SU-DHL-6 (cell line): ENCODE measurements at regions not wholly inside any gene's neighbourhood (a gene's known extent, or its start where the extent isn't known, plus 50 kb on each side); places are given as distances from the start of the nearest gene placed in this dataset.

Experiments used
- H2AFZ ChIP-seq: fragments of 200-600 bp; sonication (generic); 2 replicates; pipeline ENCODE4 v1.6.1; 2014; ENCODE audit warnings: low read depth, mild to moderate bottlenecking, moderate library complexity, mixed read lengths, antibody characterized with exemption, low read length; ENCODE audit not compliant: severe bottlenecking
- H3F3A ChIP-seq: fragments of 200-600 bp; shearing (Covaris generic); 2 replicates; pipeline ENCODE4 v1.6.0; 2016; ENCODE audit warnings: antibody characterized with exemption, mild to moderate bottlenecking; ENCODE audit not compliant: insufficient read depth
- H3K27ac ChIP-seq: fragments of 200-600 bp; sonication (generic); 2 replicates; pipeline ENCODE4 v1.5.1; 2016; ENCODE audit warnings: low read depth, mild to moderate bottlenecking, low read length, moderate library complexity, mixed read lengths
- H3K27me3 ChIP-seq: fragments of 200-600 bp; sonication (generic), shearing (Covaris generic); 2 replicates; pipeline ENCODE4 v1.6.0; 2014; ENCODE audit warnings: mild to moderate bottlenecking, low read length
- H3K36me3 ChIP-seq: fragments of 200-600 bp; sonication (generic); 2 replicates; pipeline ENCODE4 v1.6.1; 2014; ENCODE audit warnings: mild to moderate bottlenecking, low read length, mixed read lengths
- H3K4me2 ChIP-seq: fragments of 300-600, 200-600 bp; shearing (Covaris generic), sonication (generic); 2 replicates; pipeline ENCODE4 v1.6.0; 2014; ENCODE audit warnings: low read length, low read depth, mild to moderate bottlenecking; ENCODE audit not compliant: poor library complexity, severe bottlenecking
- H3K4me3 ChIP-seq: fragments of 200-600 bp; sonication (generic); 2 replicates; pipeline ENCODE4 v1.5.1; 2014; ENCODE audit warnings: antibody characterized with exemption, low read length, mild to moderate bottlenecking, mixed read lengths; ENCODE audit not compliant: insufficient read depth, poor library complexity, severe bottlenecking
- H3K79me2 ChIP-seq: fragments of 200-600 bp; sonication (generic); 2 replicates; pipeline ENCODE4 v1.6.1; 2014; ENCODE audit warnings: mild to moderate bottlenecking, low read length, moderate library complexity; ENCODE audit not compliant: insufficient read depth
- H3K9ac ChIP-seq: fragments of 200-600 bp; sonication (generic); 2 replicates; pipeline ENCODE4 v1.7.0; 2014; ENCODE audit warnings: mild to moderate bottlenecking, low read length
- H3K9me2 ChIP-seq: fragments of 200-600 bp; sonication (generic); replicated peaks from 2 replicates; pipeline ENCODE4 v1.6.1; 2014; ENCODE audit warnings: low read length; ENCODE audit not compliant: insufficient read depth
- H3K9me3 ChIP-seq: fragments of 200-600 bp; sonication (generic); 2 replicates; pipeline ENCODE4 v1.6.1; 2014; ENCODE audit warnings: low read length, mixed read lengths; ENCODE audit not compliant: insufficient read depth
- H4K20me1 ChIP-seq: fragments of 200-600 bp; sonication (generic); 2 replicates; pipeline ENCODE4 v1.6.1; 2014; ENCODE audit warnings: low read depth, mild to moderate bottlenecking, antibody characterized with exemption, low read length, moderate library complexity, mixed read lengths
- CTCF ChIP-seq: fragments of 200-600 bp; sonication (generic); IDR thresholded peaks from one replicate; pipeline ENCODE4 v1.5.1; 2017; ENCODE audit warnings: antibody characterized with exemption, mild to moderate bottlenecking, low read length, moderate library complexity; ENCODE audit not compliant: insufficient read depth, poor library complexity, severe bottlenecking
- EZH2phosphoT487 ChIP-seq: fragments of 200-600 bp; sonication (generic), shearing (Covaris generic); conservative IDR thresholded peaks from 2 replicates; pipeline ENCODE4 v1.6.1; 2018; ENCODE audit warnings: mild to moderate bottlenecking, antibody characterized with exemption, low read length, moderate library complexity, mixed read lengths

DNA sequence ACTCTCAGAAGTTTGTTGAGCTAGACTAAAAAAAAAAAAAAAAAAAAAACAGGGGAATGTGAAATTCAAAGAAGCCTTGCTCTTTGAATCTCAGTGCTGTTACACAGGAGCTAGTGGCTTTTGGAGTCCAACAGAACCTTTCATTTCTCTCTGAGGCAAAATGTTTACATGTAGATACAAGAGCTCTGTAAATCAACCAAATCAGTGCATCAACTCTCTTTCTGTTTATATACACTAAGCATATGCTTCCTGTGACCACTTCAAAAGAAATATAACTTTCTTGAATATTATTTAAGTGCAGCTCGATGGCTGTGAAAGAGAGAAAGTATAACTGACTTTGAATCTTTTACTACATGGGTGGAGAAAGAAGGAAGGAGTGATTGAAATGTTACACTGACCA, 115.3 kb upstream of the ITGA1 start:
- Histone ChIP-seq H3K27me3 (no peaks in the 10 kb centered on the region), H3K4me2 (no peak overlapping the region), H3K9me3 (no peaks in the 10 kb centered on the region), H3K9me2 (no peaks in the 10 kb centered on the region), H2AFZ (no peak overlapping the region), H3K79me2 (no peaks in the 10 kb centered on the region), H3K27ac (no peak overlapping the region), H3K36me3 (no peaks in the 10 kb centered on the region), H4K20me1 (no peaks in the 10 kb centered on the region), H3K9ac (no peak overlapping the region), H3K4me3 (no peak overlapping the region), H3F3A (no peaks in the 10 kb centered on the region)
- TF ChIP-seq CTCF (no peak), EZH2phosphoT487 (no peak)

DNA sequence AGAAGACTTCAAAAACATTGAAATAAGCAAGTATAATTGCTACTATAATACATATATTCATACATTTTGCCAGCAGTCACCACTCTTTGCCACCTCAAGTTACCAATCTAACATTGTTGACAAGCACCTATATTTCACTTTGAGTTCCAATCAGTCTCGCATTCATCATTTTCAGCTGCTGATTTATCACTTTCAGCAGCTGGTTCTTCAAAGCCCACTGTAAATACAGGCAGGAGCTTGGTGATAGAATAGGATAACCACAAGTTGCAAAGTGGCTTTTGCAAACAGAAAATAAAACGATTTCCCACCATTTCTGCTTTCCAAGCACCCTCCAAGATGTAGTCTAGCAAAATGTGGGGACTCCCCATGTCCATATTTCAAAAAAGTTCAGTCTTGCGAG, 114.2 kb upstream of the ITGA1 start:
- Histone ChIP-seq H3K9me3 (no peaks in the 10 kb centered on the region), H3K79me2 (no peaks in the 10 kb centered on the region), H3K27me3 (no peaks in the 10 kb centered on the region), H3F3A (no peaks in the 10 kb centered on the region), H3K4me3 (no peak overlapping the region), H3K36me3 (no peaks in the 10 kb centered on the region), H4K20me1 (no peaks in the 10 kb centered on the region), H3K9me2 (no peaks in the 10 kb centered on the region), H2AFZ (no peak overlapping the region), H3K9ac (no peak overlapping the region), H3K27ac (no peak overlapping the region), H3K4me2 (no peak overlapping the region)
- TF ChIP-seq EZH2phosphoT487 = no peak
- no peak for TF ChIP-seq CTCF

DNA sequence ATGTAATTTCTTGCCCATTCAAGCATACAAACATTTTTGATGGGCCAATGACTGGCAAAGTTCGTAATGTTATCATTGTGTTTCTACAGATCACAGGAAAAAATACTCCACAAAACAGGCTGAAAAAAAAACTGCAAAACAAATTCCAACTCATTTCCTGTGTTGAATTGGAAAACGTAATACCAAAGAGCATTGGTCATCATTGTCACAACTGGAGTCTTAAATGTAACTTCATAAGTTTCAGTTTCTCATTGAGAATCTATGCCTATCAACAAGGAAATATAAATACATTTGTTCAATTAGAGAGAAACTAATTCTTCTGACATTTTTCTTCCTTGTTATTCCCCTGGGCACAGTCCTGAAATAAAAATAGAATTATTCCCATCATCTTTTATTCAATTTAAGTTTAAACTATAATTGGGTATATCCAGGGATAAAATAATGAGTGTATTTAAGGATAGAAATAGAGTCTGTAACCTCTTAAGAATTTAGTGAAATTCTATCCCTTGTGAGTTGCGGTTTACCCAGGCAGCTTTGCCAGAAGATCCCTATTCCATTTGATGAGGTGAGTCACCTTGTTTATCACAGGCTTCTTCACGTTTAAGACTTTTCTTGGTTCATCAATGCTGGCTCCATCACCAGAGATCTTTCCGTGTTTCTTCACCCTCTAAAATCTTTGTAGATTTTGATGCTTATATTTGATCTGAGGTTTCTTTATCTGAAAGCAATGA, 112.7 kb upstream of the ITGA1 start:
- H2AFZ ChIP-seq = no peak overlapping the region
- no peaks in the 10 kb centered on the region for H3F3A ChIP-seq
- no peaks in the 10 kb centered on the region for H3K9me2 ChIP-seq
- no peaks in the 10 kb centered on the region for H3K27me3 ChIP-seq
- no peaks in the 10 kb centered on the region for H3K79me2 ChIP-seq
- no peaks in the 10 kb centered on the region for H3K36me3 ChIP-seq
- TF ChIP-seq EZH2phosphoT487 (no peak), CTCF (no peak)
- H3K9me3 ChIP-seq = no peaks in the 10 kb centered on the region
- H3K4me3 ChIP-seq = no peak overlapping the region
- H3K4me2 ChIP-seq = no peak overlapping the region
- H3K27ac ChIP-seq = no peak overlapping the region
- H3K9ac ChIP-seq = no peak overlapping the region
- no peaks in the 10 kb centered on the region for H4K20me1 ChIP-seq
